Activated T-cell treated with anti-CD3 and anti-CD28 coated beads, Interleukin-2, amount 50 U/mL, for 1 hour (primary cell): ENCODE measurements at regions not wholly inside any gene's neighbourhood (a gene's known extent, or its start where the extent isn't known, plus 50 kb on each side); places are given as distances from the start of the nearest gene placed in this dataset.

Source experiments
- DNase-seq: peaks from one replicate; pipeline ENCODE4 v3.0.0-alpha.2; 2020

GRCh38 chr7:136664537-136664936 is 203.9 kb upstream of the CHRM2 start:
- no peak for DNase-seq

DNA sequence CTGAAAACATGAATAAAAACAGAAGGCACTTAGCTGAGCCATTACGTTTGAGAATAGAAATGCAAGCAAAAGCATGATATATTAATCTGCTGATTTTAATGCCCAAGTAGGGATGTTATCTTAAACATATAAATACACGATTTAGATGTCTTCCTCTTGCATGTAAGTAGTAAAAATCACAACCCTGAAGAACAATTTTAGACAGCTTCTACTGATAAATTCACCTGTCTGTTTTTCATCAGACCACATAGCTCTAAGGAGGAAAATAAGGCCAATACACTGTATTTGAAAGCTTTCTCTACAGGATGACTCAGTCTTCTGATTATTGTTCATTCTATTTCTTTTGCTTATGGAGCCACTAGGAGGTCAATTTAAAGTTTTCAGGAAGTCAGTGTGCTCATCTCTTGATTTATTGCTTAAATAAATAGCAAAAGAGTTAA is 210.9 kb upstream of the CHRM2 start:
- no peak for DNase-seq

DNA sequence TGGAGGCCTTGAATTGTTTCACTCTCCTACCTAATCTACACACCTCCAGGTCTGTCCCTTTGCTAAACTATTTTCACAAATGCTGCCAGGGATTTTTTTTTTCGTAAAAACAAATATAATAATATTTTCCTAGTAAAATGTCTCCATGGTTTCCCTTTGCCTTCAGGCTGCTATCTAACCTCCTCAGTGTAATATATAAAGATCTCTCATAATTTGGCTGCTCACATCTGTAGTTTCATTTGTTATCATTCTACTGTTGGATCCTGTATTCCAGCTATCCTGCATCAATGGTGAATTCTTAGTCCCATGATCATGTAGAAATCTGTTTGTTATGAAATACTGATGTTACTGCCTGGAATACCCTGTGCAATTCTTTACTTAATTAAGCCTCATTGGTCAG is 211.9 kb upstream of the CHRM2 start:
- DNase-seq, result no peak

GRCh38 chr7:136655414-136655813 is 213.0 kb upstream of the CHRM2 start:
- no peak for DNase-seq

GRCh38 chr7:136654406-136654805 is 214.0 kb upstream of the CHRM2 start:
- no peak for DNase-seq

- no peak for DNase-seq
These were observed 215.6 kb upstream of the CHRM2 start for GRCh38 chr7:136652635-136653370.

GRCh38 chr7:136640977-136641376 is 227.5 kb upstream of the CHRM2 start:
- no peak for DNase-seq

- DNase-seq, result no peak
These were observed 230.6 kb upstream of the CHRM2 start for GRCh38 chr7:136637813-136638212.

GRCh38 chr7:136635751-136636150 is 232.7 kb upstream of the CHRM2 start:
- no peak for DNase-seq

DNA sequence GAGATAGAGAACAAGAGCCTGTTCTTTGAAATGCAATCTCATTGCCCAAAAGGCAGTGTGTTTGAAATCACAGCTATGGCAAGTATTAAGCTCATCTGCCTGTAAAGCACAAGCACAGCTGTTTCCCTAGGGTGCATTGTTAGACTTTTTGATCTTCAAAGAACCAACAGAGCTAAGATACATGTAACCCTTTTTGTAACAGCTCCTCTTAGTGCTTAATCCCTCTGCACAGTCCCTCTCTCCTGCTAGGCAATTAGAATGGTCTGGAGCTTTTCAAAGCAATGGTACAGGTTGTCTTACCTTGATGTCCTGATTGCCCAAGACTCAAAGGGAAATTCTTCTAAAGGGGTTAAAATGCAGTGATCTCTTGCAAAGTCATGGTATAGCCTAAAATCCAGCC is 249.6 kb upstream of the CHRM2 start:
- DNase-seq, result no peak

DNA sequence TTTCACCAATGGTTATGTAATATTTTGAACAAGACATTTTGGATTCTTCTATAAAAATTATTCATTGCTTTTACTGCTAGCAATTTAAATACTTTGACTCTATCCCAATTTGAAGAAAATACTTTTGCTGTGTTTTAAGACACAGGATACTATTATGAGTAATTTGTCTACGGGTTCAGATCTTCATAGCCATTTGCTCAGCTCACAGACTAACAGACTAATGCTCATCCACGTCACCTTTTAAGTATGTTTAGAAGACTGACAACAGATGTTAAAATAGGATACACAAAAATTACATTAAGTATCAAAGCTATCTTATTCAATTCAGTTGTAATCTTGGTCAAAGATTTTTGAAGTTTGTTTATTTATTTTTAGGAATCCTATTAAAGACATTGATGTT is 251.3 kb upstream of the CHRM2 start:
- no peak for DNase-seq

GRCh38 chr7:136605532-136606329 is 262.7 kb upstream of the CHRM2 start:
- DNase-seq, result no peak

- DNase-seq, result no peak
These were observed 266.7 kb upstream of the CHRM2 start for GRCh38 chr7:136601772-136602171.

GRCh38 chr7:136600475-136600874 is 268.0 kb upstream of the CHRM2 start:
- no peak for DNase-seq

- DNase-seq, result no peak
These were observed 273.7 kb upstream of the CHRM2 start for GRCh38 chr7:136594739-136595144.

DNA sequence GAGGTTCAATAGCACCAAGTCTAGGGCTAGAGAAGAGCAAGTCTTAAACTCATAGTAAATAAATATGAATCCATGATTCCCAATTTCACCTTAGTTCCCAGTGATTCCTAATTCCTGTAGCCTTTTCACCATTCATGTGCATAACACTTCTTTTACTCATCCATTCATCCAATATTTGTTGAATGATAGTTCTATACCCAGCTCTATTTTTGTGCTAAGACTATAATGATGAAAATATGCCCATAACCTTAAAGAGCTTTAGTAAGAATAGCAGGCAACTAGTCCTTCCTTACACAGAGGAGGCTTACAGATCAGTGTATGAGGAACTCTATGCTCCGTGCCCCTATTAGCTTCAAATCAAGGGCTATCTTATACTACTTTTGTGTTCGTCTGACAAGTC is 280.2 kb upstream of the CHRM2 start:
- no peak for DNase-seq

- no peak for DNase-seq
These were observed 282.3 kb upstream of the CHRM2 start for GRCh38 chr7:136585954-136586670.

DNA sequence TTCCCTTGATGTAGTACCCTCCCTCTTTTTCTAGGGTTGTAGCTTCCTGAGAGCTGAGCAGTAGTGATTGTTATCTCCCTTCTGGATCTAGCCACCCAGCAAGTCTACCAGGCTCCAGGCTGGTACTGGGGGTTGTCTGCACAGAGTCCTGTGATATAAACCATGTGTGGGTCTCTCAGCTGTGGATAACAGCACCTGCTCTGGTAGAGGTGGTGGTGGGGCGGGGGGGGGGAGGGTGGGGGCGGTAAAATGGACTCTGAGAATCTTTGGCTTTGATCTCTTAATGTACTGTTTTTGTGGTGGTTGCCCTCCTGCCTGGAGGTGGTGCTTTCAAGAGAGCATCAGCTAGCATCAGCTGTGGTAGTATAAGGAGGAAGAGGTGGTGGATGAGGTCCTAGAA is 302.0 kb upstream of the CHRM2 start:
- no peak for DNase-seq

- no peak for DNase-seq
These were observed 312.5 kb upstream of the CHRM2 start for GRCh38 chr7:136555933-136556332.

DNA sequence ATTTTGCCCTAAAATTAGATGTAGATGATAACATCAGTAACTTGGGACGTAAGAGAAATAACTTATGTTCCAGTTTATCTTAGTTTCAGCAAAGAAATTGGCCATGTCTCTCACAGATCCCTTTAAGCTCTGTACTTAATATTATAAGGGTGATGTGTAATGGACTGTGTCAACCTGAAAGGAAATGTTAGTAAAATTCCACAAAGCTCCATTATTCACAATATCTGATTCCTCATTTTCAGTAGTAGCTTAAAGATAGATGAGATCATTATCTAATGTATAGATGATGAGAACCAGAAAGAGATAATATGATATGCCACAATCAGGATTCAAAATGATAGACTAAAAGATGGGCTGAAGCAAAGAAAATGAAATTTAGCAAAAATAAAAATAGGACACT is 316.8 kb upstream of the CHRM2 start:
- DNase-seq, result no peak

- no peak for DNase-seq
These were observed 318.7 kb upstream of the CHRM2 start for GRCh38 chr7:136549756-136550155.

- no peak for DNase-seq
These were observed 334.7 kb upstream of the CHRM2 start for GRCh38 chr7:136533732-136534131.

DNA sequence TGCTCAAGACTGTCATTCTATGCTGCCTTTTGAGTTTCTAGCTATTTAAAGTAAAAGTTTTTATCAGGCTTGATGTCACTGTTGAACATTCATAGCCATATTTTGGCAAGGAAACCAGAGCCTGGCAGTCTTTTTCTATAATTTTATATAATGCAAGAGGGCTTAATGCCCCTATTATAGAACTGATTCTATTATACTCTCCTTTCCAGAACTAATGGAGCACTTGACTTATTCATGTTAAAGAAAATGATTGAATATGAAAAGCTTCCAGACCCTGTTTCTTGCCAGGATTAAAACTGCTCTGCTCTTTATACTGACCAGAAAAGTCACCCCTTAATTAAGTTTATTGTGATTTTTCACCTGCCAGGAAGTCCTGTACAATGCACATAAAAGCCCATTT is 337.6 kb upstream of the CHRM2 start:
- DNase-seq, result no peak

- no peak for DNase-seq
These were observed 340.1 kb upstream of the CHRM2 start for GRCh38 chr7:136528329-136528728.
